ENCODE measurements at regions not wholly inside any gene's neighbourhood (a gene's known extent, or its start where the extent isn't known, plus 50 kb on each side); places are given as distances from the start of the nearest gene placed in this dataset.
A peak's percentile ranks its signal among the peaks of the same experiment; 100 is the strongest.

GRCh38 chr3:165899066-165899465 is 61.8 kb upstream of the BCHE start:
- CTCF ChIA-PET: interaction anchor here (0.7 kb wide), 1 partner anchor 564 kb away, joined by 4 read pairs; no protein-coding TSS in a partner anchor
- no peak for TF ChIP-seq FOXK2 (IDR thresholded peaks at IDR 0.05)
- TF ChIP-seq FOXM1 (IDR thresholded peaks at IDR 0.05; ENCODE audit: borderline replicate concordance): no peak
- no peak for TF ChIP-seq ZNF384 (IDR thresholded peaks at IDR 0.05)
- TF ChIP-seq ELF4 (IDR thresholded peaks at IDR 0.05): no peak
- TF ChIP-seq L3MBTL2 (conservative IDR thresholded peaks at IDR 0.05): no peak
- no peak for TF ChIP-seq FOXA1 (IDR thresholded peaks at IDR 0.05)
- no peak for TF ChIP-seq HDGF (IDR thresholded peaks at IDR 0.05; ENCODE audit: borderline replicate concordance)
- TF ChIP-seq CTBP1 (IDR thresholded peaks at IDR 0.05; ENCODE audit: borderline replicate concordance): no peak
- TF ChIP-seq TARDBP (IDR thresholded peaks at IDR 0.05): no peak
- TF ChIP-seq NFRKB (IDR thresholded peaks at IDR 0.05): no peak
- TF ChIP-seq ARNT (IDR thresholded peaks at IDR 0.05): no peak
- no peak for DNase-seq (ENCODE audit: extremely low spot score)
- POLR2A ChIA-PET: no interaction called here

- ChIA-PET CTCF (no interaction called here), POLR2A (no interaction called here)
- TF ChIP-seq ARNT (IDR thresholded peaks at IDR 0.05) (no peak), ELF4 (IDR thresholded peaks at IDR 0.05) (no peak)
- DNase-seq (ENCODE audit: extremely low spot score): no peak
Observed at GRCh38 chr3:165897137-165897536, 59.9 kb upstream of the BCHE start.

GRCh38 chr3:165895919-165896318 is 58.7 kb upstream of the BCHE start:
- TF ChIP-seq ELF4 (IDR thresholded peaks at IDR 0.05) (no peak), NFRKB (IDR thresholded peaks at IDR 0.05) (no peak), LEF1 (IDR thresholded peaks at IDR 0.05; ENCODE audit: borderline replicate concordance) (no peak), L3MBTL2 (conservative IDR thresholded peaks at IDR 0.05) (no peak), FOXK2 (IDR thresholded peaks at IDR 0.05) (no peak), PKNOX1 (IDR thresholded peaks at IDR 0.05) (no peak), SP1 (IDR thresholded peaks at IDR 0.05) (no peak), HDGF (IDR thresholded peaks at IDR 0.05; ENCODE audit: borderline replicate concordance) (no peak), FOXA1 (IDR thresholded peaks at IDR 0.05) (no peak), CTBP1 (IDR thresholded peaks at IDR 0.05; ENCODE audit: borderline replicate concordance) (no peak), ZNF384 (IDR thresholded peaks at IDR 0.05) (no peak), FOXM1 (IDR thresholded peaks at IDR 0.05; ENCODE audit: borderline replicate concordance) (no peak), BHLHE40 (IDR thresholded peaks at IDR 0.05; ENCODE audit: borderline replicate concordance) (no peak), ARNT (IDR thresholded peaks at IDR 0.05) (no peak), SUZ12 (IDR thresholded peaks at IDR 0.05) (no peak), TARDBP (IDR thresholded peaks at IDR 0.05) (no peak)
- CTCF ChIA-PET: interaction anchor here (0.6 kb wide), 1 partner anchor 877 kb away, joined by 3 read pairs; no protein-coding TSS in a partner anchor
- POLR2A ChIA-PET: no interaction called here
- peak; percentile 27 for DNase-seq (ENCODE audit: extremely low spot score)

GRCh38 chr3:165892565-165892964 is 55.3 kb upstream of the BCHE start:
- CTCF ChIA-PET: no interaction called here
- no peak for DNase-seq (ENCODE audit: extremely low spot score)
- POLR2A ChIA-PET: no interaction called here
- TF ChIP-seq TARDBP (IDR thresholded peaks at IDR 0.05) (no peak), LEF1 (IDR thresholded peaks at IDR 0.05; ENCODE audit: borderline replicate concordance) (no peak), HDGF (IDR thresholded peaks at IDR 0.05; ENCODE audit: borderline replicate concordance) (no peak), SUZ12 (IDR thresholded peaks at IDR 0.05) (no peak), SP1 (IDR thresholded peaks at IDR 0.05) (no peak), ARNT (IDR thresholded peaks at IDR 0.05) (no peak), FOXA1 (IDR thresholded peaks at IDR 0.05) (no peak), L3MBTL2 (conservative IDR thresholded peaks at IDR 0.05) (no peak), CTBP1 (IDR thresholded peaks at IDR 0.05; ENCODE audit: borderline replicate concordance) (no peak)
